Cardiac muscle cell (in vitro differentiated cells and primary cell): ENCODE measurements at regions not wholly inside any gene's neighbourhood (a gene's known extent, or its start where the extent isn't known, plus 50 kb on each side); places are given as distances from the start of the nearest gene placed in this dataset.

Experiments used
- DNase-seq, 2 donors: peaks; one replicate each; pipeline versions ENCODE4 v3.0.0 to v3.0.0-alpha.2; 2010 to 2017; ENCODE audit warnings: low read depth in 1 of 2, low spot score in 1 of 2
- H3K27ac ChIP-seq: fragments of 200-600 bp; sonication (generic); 2 replicates; pipeline ENCODE4 v1.5.1; 2016
- H3K27me3 ChIP-seq: fragments of 200-600 bp; sonication (generic); 2 replicates; pipeline ENCODE4 v1.6.0; 2016; ENCODE audit warnings: control low read depth
- H3K36me3 ChIP-seq: fragments of 200-600 bp; sonication (generic); 2 replicates; pipeline ENCODE4 v1.5.1; 2016; ENCODE audit warnings: control low read depth
- H3K4me1 ChIP-seq: fragments of 200-600 bp; sonication (generic); 2 replicates; pipeline ENCODE4 v1.8.1; 2017; ENCODE audit warnings: low read depth, mild to moderate bottlenecking, mixed run types
- H3K4me3 ChIP-seq: fragments of 200-600 bp; sonication (generic); 2 replicates; pipeline ENCODE4 v1.5.1; 2016; ENCODE audit warnings: mild to moderate bottlenecking
- H3K9me3 ChIP-seq: fragments of 200-600 bp; sonication (generic); 2 replicates; pipeline ENCODE4 v1.5.1; 2017; ENCODE audit warnings: low read depth, mild to moderate bottlenecking, control low read depth
- CTCF ChIP-seq: IDR thresholded peaks from 2 replicates; pipeline ENCODE4 v1.5.1; 2012; ENCODE audit warnings: low read depth, mild to moderate bottlenecking, low read length

DNA sequence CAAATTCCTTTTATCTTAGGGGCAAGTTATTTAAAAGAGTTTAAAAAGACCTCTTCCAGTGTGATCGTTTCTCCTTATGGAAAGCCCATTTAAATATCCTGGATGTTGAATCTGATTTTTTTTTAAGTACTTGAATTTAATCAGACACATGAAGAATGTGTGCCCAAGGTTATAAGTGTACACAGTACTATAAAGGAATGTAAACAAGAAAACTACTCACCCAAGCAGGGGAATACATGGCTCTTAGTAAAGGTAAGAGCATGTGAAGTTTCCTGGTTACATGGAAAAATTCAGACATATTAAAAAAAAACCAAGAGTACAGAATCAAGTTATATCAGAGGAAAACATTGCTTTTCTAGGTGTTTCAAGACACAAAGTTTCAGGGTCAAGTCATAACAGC, 546.9 kb downstream of the MATN1 start:
- H3K27ac ChIP-seq = no peak overlapping the region
- TF ChIP-seq CTCF = no peak

DNA sequence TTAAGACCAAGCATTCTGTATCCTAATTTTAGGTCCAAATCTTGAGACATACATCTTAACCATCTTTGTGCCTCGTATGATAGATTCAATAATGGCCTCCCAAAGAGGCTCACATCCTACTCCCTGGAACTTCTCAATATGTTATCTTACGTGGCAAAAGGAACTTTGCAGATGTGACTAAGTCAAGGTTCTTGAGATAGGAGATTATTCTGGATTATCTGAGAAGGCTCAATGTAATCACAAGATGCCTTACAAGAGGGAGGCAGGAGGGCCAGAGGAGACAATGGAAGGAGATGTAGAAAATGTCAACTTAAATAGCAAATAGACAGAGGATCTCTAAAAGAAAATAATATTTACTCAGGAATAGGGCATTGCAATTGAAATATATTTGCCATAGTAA, 548.9 kb downstream of the MATN1 start:
- TF ChIP-seq CTCF = no peak
- H3K9me3 ChIP-seq = no peaks in the 10 kb centered on the region
- H3K4me3 ChIP-seq = no peak overlapping the region
- no peaks in the 10 kb centered on the region for H3K27me3 ChIP-seq
- DNase-seq = no peak
- H3K4me1 ChIP-seq = peaks cover 40% of the 10 kb centered on the region
- H3K36me3 ChIP-seq = no peaks in the 10 kb centered on the region
- H3K27ac ChIP-seq = no peak overlapping the region

More for the DNA sequence above, 546.9 kb downstream of the MATN1 start:
- H3K9me3 ChIP-seq = no peaks in the 10 kb centered on the region
- DNase-seq = no peak
- no peaks in the 10 kb centered on the region for H3K27me3 ChIP-seq
- no peaks in the 10 kb centered on the region for H3K36me3 ChIP-seq
- no peak overlapping the region for H3K4me3 ChIP-seq
- peaks cover 36% of the 10 kb centered on the region for H3K4me1 ChIP-seq

DNA sequence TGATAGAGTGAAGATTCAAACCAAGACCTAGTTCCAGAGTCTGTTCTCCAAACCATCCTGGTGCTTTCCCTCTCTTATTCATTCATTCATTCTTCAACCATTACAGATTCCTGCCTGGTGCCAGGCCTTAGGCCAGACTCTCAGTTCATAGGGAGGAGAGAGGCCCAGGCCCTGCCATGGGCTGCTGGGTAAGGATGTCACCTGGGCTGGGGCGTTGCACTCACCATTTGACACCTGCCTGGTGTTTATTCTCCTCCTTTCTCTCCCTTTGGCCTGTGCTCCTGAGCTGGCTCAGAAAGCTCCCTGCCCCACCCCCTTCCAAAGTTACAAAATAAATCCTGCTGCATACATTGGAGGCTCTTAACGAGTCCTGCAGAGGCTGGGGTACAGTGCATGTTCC, 549.8 kb downstream of the MATN1 start:
- no peak overlapping the region for H3K4me3 ChIP-seq

GRCh38 chr1:30172757-30173156, 550.6 kb downstream of the MATN1 start:
- no peak overlapping the region for H3K27ac ChIP-seq
- H3K9me3 ChIP-seq = no peaks in the 10 kb centered on the region
- no peaks in the 10 kb centered on the region for H3K27me3 ChIP-seq
- no peak overlapping the region for H3K4me3 ChIP-seq
- H3K36me3 ChIP-seq = no peaks in the 10 kb centered on the region
- H3K4me1 ChIP-seq = peaks cover 40% of the 10 kb centered on the region
- DNase-seq = no peak
- no peak for TF ChIP-seq CTCF

More for the DNA sequence above, 549.8 kb downstream of the MATN1 start:
- Histone ChIP-seq H3K9me3 (no peaks in the 10 kb centered on the region), H3K36me3 (no peaks in the 10 kb centered on the region), H3K4me1 (peaks cover 40% of the 10 kb centered on the region), H3K27ac (no peak overlapping the region), H3K27me3 (no peaks in the 10 kb centered on the region)
- DNase-seq = no peak
- no peak for TF ChIP-seq CTCF

DNA sequence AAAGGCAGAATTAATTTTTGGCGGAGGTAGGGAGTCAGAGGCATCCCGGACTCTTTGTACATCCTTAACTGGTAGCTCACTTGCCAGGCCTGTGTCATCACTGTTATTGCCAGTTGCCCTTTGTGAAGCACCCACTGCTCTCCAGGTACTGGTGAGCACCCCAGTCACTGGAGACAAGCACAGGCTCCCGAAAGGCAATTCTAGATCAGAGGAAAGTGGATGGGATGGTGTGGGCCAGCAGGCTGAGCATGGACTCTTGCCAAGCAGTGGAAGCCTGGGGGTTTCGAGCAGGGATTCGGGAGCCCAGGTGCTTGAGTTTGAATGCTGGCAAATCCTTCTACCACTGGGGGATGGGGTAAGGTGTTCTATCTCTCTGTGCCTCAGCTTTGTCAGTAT, 551.1 kb downstream of the MATN1 start:
- Histone ChIP-seq H3K27ac (no peak overlapping the region), H3K4me3 (no peak overlapping the region), H3K36me3 (no peaks in the 10 kb centered on the region), H3K9me3 (no peaks in the 10 kb centered on the region), H3K4me1 (peaks cover 44% of the 10 kb centered on the region), H3K27me3 (no peaks in the 10 kb centered on the region)
- TF ChIP-seq CTCF = no peak
- no peak for DNase-seq

DNA sequence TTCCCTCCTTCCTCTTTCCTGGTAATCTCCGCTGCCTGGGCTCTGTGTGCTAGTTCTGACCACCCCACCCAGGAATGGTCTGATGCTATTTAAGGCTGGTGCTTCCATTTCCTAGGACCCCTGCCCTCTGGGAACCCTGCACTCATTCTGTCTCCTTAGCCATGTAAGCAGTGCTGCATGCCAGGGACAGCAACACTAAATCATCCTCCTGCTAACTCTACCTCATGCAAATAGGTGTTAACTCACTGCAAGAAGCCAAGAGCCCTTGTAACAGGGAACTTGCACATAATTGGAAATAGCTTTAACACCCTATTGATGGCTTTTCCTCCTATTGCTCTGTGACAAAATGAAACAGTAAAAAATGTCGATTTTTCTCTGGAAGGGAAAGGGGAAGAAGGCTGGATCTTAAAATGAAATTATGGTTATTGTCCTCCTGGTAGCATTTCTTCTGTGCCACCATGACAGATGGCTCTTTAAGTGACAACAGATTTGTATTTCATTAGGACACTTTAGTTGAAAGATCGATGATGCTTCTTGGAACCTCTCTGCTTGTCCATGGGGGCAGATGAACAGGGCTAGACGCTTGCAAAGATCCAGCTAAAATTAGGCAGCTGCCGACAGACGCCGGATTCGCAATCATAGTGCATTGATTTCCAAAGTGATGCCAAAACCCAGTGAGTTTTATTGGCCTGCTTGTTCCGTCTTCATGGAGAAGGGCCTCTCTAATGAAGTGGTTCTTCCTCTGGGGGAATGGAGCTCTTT, 551.7 kb downstream of the MATN1 start:
- H3K4me3 ChIP-seq = no peak overlapping the region
- no peak overlapping the region for H3K27ac ChIP-seq
- no peaks in the 10 kb centered on the region for H3K9me3 ChIP-seq
- no peaks in the 10 kb centered on the region for H3K36me3 ChIP-seq
- no peak for DNase-seq
- H3K4me1 ChIP-seq = peaks cover 42% of the 10 kb centered on the region
- H3K27me3 ChIP-seq = no peaks in the 10 kb centered on the region
- no peak for TF ChIP-seq CTCF
